ENCODE measurements at regions not wholly inside any gene's neighbourhood (a gene's known extent, or its start where the extent isn't known, plus 50 kb on each side); places are given as distances from the start of the nearest gene placed in this dataset.

DNA sequence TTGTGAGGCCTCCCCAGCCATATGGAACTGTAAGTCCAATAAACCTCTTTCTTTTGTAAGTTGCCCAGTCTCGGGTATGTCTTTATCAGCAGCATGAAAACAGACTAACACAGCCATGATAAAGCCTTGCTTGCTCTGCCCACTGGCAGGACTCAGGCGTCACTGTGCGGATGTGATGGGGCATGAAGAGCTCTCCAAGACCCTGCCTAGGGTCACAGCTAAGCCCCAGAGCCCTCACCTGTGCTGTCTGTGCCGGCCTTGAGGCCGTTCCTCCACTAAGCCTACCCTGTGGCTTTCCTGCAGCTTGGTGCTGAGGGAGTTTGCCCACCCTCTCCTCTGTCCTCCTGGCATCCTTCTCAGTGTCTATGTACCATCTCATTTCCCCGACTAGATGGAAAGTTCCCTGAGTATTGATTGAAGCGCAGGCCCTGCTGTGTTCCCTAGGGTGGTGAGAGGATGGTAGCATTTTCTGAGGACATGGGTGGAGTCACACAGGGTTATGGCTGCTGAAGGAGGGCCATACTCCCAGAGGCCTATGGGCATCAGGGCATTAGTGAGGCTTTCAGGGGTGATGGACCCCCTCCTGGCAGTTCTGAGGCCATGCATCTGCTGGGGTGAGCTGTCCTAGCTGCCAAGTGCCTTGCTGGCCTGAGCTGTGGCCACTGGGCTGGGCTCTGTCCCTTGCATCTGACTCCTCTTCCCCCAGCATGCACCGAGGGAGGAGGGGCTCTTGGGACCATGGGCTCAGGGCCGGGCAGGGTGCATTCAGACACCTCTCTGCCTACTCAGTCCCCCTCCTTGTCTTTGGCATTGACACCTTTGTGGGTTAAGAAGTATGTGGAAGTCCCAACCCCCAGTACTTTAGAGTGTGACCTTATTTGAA is 75.3 kb downstream of the TEX29 start:
- TF ChIP-seq, protein P1, sequence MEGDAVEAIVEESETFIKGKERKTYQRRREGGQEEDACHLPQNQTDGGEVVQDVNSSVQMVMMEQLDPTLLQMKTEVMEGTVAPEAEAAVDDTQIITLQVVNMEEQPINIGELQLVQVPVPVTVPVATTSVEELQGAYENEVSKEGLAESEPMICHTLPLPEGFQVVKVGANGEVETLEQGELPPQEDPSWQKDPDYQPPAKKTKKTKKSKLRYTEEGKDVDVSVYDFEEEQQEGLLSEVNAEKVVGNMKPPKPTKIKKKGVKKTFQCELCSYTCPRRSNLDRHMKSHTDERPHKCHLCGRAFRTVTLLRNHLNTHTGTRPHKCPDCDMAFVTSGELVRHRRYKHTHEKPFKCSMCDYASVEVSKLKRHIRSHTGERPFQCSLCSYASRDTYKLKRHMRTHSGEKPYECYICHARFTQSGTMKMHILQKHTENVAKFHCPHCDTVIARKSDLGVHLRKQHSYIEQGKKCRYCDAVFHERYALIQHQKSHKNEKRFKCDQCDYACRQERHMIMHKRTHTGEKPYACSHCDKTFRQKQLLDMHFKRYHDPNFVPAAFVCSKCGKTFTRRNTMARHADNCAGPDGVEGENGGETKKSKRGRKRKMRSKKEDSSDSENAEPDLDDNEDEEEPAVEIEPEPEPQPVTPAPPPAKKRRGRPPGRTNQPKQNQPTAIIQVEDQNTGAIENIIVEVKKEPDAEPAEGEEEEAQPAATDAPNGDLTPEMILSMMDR (IDR thresholded peaks at IDR 0.05): no peak
- no peak for TF ChIP-seq POLR2A (IDR thresholded peaks at IDR 0.05)

Measured in body of pancreas (tissue), 4 donors.